Activated CD4-positive, CD25-positive, alpha-beta regulatory T cell treated with anti-CD3 and anti-CD28 coated beads, Interleukin-2, amount 50 U/mL, for 72 hours (primary cell): ENCODE measurements at regions not wholly inside any gene's neighbourhood (a gene's known extent, or its start where the extent isn't known, plus 50 kb on each side); places are given as distances from the start of the nearest gene placed in this dataset.
"Not testable (repeated sequence)": the region's sequence is repeated elsewhere in the genome, so short reads cannot be mapped to it uniquely, and the experiment has no call there.

Experiments
- DNase-seq: peaks from one replicate; pipeline ENCODE4 v3.0.0; 2021

GRCh38 chrX:115702982-115703381, 142.0 kb downstream of the PLS3 start:
- DNase-seq: no peak

GRCh38 chrX:115709039-115709438, 148.1 kb downstream of the PLS3 start:
- no peak for DNase-seq

GRCh38 chrX:115712484-115712883, 151.5 kb downstream of the PLS3 start:
- DNase-seq: no peak

GRCh38 chrX:115713460-115713859, 152.5 kb downstream of the PLS3 start:
- DNase-seq: no peak

- DNase-seq: no peak
Observed at GRCh38 chrX:115719171-115719570, 158.2 kb downstream of the PLS3 start.

- not testable (repeated sequence) for DNase-seq
Observed at GRCh38 chrX:115722724-115723433, 161.9 kb downstream of the PLS3 start.

GRCh38 chrX:115725370-115725769, 164.4 kb downstream of the PLS3 start:
- DNase-seq: not testable (repeated sequence)

GRCh38 chrX:115727792-115728732, 167.1 kb downstream of the PLS3 start:
- not testable (repeated sequence) for DNase-seq

- DNase-seq: not testable (repeated sequence)
Observed at GRCh38 chrX:115732530-115732929, 171.6 kb downstream of the PLS3 start.

- DNase-seq: peak; percentile 49
Observed at GRCh38 chrX:115735269-115735668, 174.3 kb downstream of the PLS3 start.
